ENCODE measurements at regions not wholly inside any gene's neighbourhood (a gene's known extent, or its start where the extent isn't known, plus 50 kb on each side); places are given as distances from the start of the nearest gene placed in this dataset.

GRCh38 chr1:55522982-55523381, 307.8 kb upstream of the USP24 start:
- no peak overlapping the region for H3K4me3 ChIP-seq (ENCODE audit: extremely low read depth in 1 of 4, insufficient read depth in 2 of 4, low read depth in 3 of 4, low read length in 4 of 4)
- H2BK12ac ChIP-seq (ENCODE audit: low read depth, low read length), result no peak overlapping the region
- no peak overlapping the region for H4K5ac ChIP-seq (ENCODE audit: insufficient read length, low read depth, low read length)
- no peaks in the 10 kb centered on the region for H3K27me3 ChIP-seq (replicated peaks in 1 of 4; ENCODE audit: control insufficient read depth in 3 of 4, extremely low read depth in 1 of 4, insufficient read depth in 3 of 4, low read length in 3 of 4)
- no peak overlapping the region for H2BK120ac ChIP-seq (replicated peaks; ENCODE audit: low read depth, low read length)
- H3K56ac ChIP-seq (replicated peaks; ENCODE audit: insufficient read length, low read depth, low read length), result no peak overlapping the region
- no peaks in the 10 kb centered on the region for H3K9me3 ChIP-seq (ENCODE audit: insufficient read depth in 2 of 2, low read depth in 1 of 2, low read length in 1 of 2)
- H2BK20ac ChIP-seq (ENCODE audit: low read length), result no peak overlapping the region
- H3K27ac ChIP-seq (ENCODE audit: low read depth, low read length), result no peak overlapping the region
- H2BK15ac ChIP-seq (ENCODE audit: low read length), result no peak overlapping the region
- 65% methylated on average over 2 of the region's 2 CpGs; no CpG with 5 or more reads in 1 of the 2 experiments for WGBS, 2 experiments (ENCODE audit: extremely low coverage in 1 of 2, insufficient coverage in 1 of 2, insufficient read length in 1 of 2, insufficient replicate concordance in 2 of 2, low coverage in 1 of 2, low lambda C conversion rate in 2 of 2, missing lambda C conversion rate in 1 of 2)
- no peak overlapping the region for H2AK5ac ChIP-seq (ENCODE audit: low read depth, low read length)
- H3K79me1 ChIP-seq (ENCODE audit: low read depth, low read length), result no peaks in the 10 kb centered on the region
- H3K4ac ChIP-seq (replicated peaks; ENCODE audit: insufficient read length, low read depth, low read length), result no peak overlapping the region
- CTCF ChIA-PET (ENCODE audit: partially characterized antibody), result interaction anchor here (0.9 to 2.0 kb wide), 3 partner anchors 12 to 95 kb away, joined by 3 to 5 read pairs (median 3); no protein-coding TSS in a partner anchor
- no peak overlapping the region for H3K23ac ChIP-seq (ENCODE audit: insufficient read length)
- H3K14ac ChIP-seq (ENCODE audit: insufficient read length), result no peak overlapping the region
- FAIRE-seq, result no peak
- no peaks in the 10 kb centered on the region for H3K79me2 ChIP-seq (ENCODE audit: control insufficient read depth in 1 of 2, insufficient read depth in 2 of 2, low read length in 2 of 2)
- H4K20me1 ChIP-seq (replicated peaks in 1 of 2; ENCODE audit: control insufficient read depth in 1 of 2, insufficient read depth in 2 of 2, low read length in 2 of 2), result no peaks in the 10 kb centered on the region
- H2BK5ac ChIP-seq (ENCODE audit: low read depth, low read length), result no peak overlapping the region
- no peak overlapping the region for H4K8ac ChIP-seq (ENCODE audit: extremely low read depth, insufficient read depth, low read length)
- H3K36me3 ChIP-seq (ENCODE audit: control insufficient read depth in 2 of 4, insufficient read depth in 4 of 4, low read length in 3 of 4), result no peaks in the 10 kb centered on the region
- H3K18ac ChIP-seq (ENCODE audit: extremely low read depth, low read length), result no peak overlapping the region
- no peak for DNase-seq (ENCODE audit: low read depth in 1 of 2, low spot score in 2 of 2)
- no peak overlapping the region for H4K91ac ChIP-seq (replicated peaks; ENCODE audit: insufficient read length, low read length)
- no peaks in the 10 kb centered on the region for H3K23me2 ChIP-seq (ENCODE audit: low read depth, low read length)
- H2AFZ ChIP-seq (ENCODE audit: low read length), result no peak overlapping the region
- no peaks in the 10 kb centered on the region for H3K4me1 ChIP-seq (replicated peaks in 1 of 4; ENCODE audit: control insufficient read depth in 3 of 4, insufficient read depth in 4 of 4, low read length in 3 of 4)
- H3K9ac ChIP-seq (replicated peaks in 1 of 4; ENCODE audit: extremely low read depth in 1 of 4, low read depth in 3 of 4, low read length in 3 of 4), result no peak overlapping the region
- POLR2A ChIA-PET (ENCODE audit: partially characterized antibody), result interaction anchor here (0.9 kb wide), 1 partner anchor 9 kb away, joined by 3 read pairs; no protein-coding TSS in a partner anchor
- H3K4me2 ChIP-seq (ENCODE audit: insufficient read depth in 1 of 2, low read depth in 2 of 2, low read length in 2 of 2), result no peak overlapping the region
- no peak for TF ChIP-seq MAFK (IDR thresholded peaks at IDR 0.05; ENCODE audit: low read depth, low read length)
